Right ventricle myocardium inferior (tissue), 1 donor: ENCODE measurements at regions not wholly inside any gene's neighbourhood (a gene's known extent, or its start where the extent isn't known, plus 50 kb on each side); places are given as distances from the start of the nearest gene placed in this dataset.

Experiments
- ATAC-seq: fragments of 200-7000 bp; cut with Tn5 transposase; one replicate; pipeline ENCODE4 v1.9.1; 2020; ENCODE audit warnings: mild to moderate bottlenecking, moderate library complexity
- DNase-seq: peaks from one replicate; pipeline ENCODE4 v3.0.0; 2021; ENCODE audit errors: missing footprints
- intact Hi-C: fragments of 100-400 bp; cut with DNase I; formaldehyde crosslinking; loops from one replicate; pipeline ENCODE4 v1.11.0; 2022
- donor health status: DM: no; HTN: yes; CAD: no; lungs with severe emphysema.

- DNase-seq (no peak), ATAC-seq (peak; percentile 85)
- intact Hi-C loops: loop anchor here (10.0 kb wide), 1 partner anchor 289 kb away; the partner anchor contains the start of gene RYBP
Observed at GRCh38 chr3:72155391-72156064, 370.6 kb upstream of the PROK2 start.

GRCh38 chr3:72154391-72155335 is 369.7 kb upstream of the PROK2 start:
- DNase-seq: no peak
- no peak for ATAC-seq
- intact Hi-C loops: loop anchor here (10.0 kb wide), 1 partner anchor 290 kb away; the partner anchor contains the start of gene RYBP

DNA sequence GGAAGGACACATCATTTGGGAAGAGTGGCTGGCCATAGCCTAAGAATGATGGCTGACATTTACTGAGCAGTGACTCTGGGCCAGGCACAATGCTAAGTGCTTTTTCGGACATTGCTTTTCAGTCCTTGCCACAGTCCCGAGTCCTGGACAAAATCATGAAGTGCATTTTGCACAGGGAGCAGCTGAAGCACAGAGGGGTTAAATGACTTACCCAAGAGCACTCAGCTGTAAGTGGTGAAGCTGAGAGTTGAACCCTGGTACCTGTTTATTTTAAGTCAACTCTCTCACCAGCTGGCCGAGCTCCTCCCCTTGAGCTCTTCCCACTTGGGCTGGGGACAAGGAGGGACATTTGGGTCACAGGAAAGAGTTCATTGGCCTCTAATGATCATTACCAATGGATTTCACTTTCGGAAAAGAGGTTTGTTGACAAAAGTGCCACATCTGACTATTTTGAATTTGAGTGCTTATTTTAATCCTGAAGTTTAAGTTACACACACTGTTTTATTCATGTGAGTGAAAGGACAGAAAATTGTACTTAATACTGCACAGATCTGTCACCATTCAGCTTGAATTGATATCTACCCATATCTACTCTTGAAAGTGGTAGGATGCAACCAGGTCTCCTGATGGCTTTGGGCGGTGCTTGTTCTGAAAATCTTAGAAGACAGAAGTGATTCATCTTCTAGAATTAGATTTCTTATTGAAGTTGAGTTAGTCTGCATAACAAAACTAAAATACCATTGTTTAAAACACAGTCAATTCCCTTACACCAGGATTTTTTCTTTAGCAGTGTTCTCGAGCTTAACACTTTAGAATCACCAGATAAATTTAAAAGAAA is 368.7 kb upstream of the PROK2 start:
- intact Hi-C loops: loop anchor here (10.0 kb wide), 1 partner anchor 291 kb away; the partner anchor contains the start of gene RYBP
- no peak for ATAC-seq
- DNase-seq: no peak

- DNase-seq (peak; percentile 84), ATAC-seq (peak; percentile 67)
- intact Hi-C loops: loop anchor here (10.0 kb wide), 1 partner anchor 292 kb away; the partner anchor contains the start of gene RYBP
Observed at GRCh38 chr3:72152551-72153476, 367.9 kb upstream of the PROK2 start.

DNA sequence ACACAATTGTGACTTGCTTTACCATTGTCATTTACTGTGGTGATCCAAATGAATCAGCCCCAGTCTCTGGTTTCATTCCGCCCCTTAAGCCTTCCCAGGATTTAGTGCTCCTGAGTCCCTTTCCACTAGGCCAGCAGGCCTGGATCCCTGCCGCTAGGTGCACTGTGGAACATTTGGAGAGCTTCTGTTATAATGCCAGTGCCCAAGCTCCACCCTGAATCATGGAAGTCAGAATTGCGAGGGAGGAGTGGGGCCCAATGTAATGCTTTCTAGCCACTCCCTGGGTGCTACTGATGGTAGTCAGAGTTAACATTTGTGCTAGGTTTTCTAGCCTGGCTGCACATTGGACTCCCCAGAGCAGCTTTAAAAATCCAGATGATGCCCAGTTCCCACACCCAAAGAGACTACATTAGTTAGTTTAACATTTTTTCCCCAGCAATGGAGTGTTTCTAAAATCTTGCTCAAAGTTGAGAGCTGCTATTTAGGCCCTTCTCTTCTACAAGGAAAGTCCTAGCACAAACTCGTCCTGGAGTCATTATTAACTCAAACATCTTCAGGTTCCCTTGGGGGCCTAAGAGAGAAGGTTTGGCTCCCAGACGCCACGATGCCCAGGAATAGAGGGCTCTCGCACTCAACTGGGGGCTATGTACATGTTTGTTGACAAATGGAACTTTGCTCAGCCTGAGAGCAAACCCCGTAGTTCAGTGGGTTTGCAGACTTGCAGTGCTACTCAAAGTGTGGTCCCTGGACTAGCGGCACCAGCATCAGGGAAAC is 366.7 kb upstream of the PROK2 start:
- DNase-seq: no peak
- intact Hi-C loops: loop anchor here (10.0 kb wide), 1 partner anchor 293 kb away; the partner anchor contains the start of gene RYBP
- no peak for ATAC-seq

DNA sequence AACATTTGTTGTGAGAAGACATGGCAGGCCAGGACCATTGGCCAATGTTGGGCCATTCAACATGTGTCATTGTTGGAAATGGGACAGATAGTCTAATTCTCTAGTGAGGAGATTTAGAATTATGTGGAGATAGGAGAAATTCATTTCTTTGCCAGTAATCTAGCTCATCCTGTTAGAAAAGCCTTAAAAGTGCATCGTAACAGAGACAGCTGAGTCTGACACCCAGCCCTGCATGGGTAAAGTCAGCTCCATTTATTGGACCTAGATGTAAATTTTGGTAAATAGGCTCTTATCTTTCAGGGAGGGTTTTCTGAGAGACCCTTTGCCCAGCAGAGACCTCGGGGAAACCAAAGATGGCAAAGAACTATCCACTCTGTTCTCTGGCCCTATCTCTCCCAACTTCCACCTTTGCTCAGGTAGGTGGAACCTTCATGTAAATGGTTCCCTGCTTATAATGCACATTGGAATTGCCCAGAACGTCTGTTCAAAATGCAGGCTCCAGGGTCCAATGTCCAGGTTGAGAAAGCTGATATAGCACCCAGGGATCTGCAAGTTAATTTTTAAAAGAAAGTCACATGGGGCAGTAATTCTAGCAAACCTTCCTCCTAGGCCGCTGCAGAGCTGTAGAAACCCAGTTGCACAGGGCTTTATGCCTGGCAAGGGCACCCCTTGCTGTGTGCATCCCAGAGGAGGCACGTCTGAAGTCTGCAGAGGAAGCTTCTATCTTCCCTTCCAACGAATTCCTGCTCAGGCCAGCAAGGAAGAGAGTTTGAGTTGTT is 365.9 kb upstream of the PROK2 start:
- ATAC-seq (no peak), DNase-seq (no peak)
- intact Hi-C loops: loop anchor here (10.0 kb wide), 1 partner anchor 294 kb away; the partner anchor contains the start of gene RYBP

DNA sequence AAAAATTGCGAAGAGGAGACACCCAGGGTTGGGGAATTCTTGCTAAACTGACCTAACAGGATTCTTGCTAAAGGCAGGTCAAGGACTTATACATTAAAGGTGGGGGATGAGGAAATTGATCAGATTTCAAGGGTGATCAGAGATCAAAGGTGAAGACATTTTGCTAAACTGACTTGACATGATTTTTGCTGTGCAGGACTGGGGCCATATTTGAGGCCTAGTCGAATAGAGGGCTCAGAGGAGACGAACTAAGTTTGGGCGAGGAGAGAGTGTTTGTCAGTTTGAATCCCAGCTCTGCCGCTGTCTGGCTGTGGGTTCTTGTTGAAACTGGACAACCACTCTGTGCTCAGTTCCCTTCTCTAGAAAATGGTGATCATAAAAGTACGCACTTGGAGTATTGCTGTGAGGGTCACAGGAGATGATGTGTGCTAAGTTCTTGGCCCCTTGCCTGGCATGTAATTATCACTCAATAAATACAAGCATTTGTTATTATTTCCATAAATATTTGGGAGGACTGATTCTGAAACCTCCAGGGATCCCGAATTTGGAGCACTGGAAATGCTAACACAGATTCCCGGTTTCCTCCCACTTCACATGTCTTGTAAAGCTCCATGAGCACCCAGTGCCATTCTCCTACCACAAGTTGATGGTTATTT is 364.8 kb upstream of the PROK2 start:
- intact Hi-C loops: loop anchor here (10.0 kb wide), 1 partner anchor 295 kb away; the partner anchor contains the start of gene RYBP
- ATAC-seq: no peak

DNA sequence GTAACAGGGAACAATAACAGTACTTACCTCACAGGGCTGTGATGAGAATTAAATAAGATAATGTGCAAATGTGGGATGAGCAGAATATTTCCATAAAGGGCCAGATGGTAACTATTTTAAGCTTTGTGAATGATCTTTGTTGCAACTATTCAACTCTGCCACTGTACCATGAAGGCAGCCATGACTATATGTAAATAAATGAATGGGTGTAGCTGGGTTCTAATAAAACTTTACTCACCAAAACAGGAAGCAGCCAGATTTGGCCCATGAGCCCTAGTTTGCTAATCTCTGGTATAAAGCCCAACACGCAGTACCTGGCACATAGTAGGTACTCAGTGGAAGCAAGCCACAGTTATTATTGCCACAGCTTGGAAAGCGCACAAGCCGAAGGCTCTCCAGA is 362.7 kb upstream of the PROK2 start:
- ATAC-seq (no peak), DNase-seq (no peak)
- intact Hi-C loops: no loop called here

More for the DNA sequence above, 364.8 kb upstream of the PROK2 start:
- DNase-seq: no peak

DNA sequence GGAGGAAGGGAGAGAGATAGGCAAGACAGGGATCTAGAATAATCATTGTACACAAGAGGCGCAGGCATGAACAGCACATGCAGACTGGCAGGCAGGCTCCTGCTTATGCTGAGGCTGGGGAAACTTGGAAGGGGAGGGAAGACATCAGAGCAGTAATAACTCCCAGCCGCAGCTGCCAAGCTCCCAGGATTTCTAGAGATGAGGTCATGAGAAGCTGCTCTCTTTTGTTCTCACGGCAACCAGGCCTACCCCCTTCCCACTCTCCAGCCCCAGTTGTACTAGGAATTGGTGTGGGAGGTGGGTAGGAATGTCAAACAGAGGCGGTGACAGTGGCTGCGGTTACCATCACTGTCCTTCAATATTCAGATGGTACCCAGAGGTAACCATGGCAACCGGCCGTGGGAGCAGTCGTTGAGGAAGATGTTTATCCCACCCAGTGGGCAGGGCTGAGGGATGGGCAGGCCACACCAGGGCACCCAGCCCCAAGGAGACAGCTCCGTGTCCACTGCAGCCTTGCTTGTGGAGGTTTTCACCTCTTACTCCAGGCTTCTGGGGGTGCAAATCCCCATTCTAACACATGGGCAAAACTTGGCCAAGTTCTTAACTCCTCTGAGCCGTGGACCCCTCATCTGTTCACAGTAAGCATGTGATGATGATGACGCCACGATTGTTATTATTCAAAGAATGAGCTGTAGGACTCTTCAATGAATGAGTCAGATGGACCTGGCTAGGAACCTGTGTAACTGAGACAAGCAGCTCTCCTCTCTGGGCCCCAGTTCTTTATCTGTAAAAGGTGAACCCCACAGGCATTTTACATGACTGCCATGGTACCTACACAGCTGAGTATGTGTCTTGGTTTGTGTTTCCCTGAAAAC is 360.8 kb upstream of the PROK2 start:
- DNase-seq (no peak), ATAC-seq (no peak)
- intact Hi-C loops: no loop called here

DNA sequence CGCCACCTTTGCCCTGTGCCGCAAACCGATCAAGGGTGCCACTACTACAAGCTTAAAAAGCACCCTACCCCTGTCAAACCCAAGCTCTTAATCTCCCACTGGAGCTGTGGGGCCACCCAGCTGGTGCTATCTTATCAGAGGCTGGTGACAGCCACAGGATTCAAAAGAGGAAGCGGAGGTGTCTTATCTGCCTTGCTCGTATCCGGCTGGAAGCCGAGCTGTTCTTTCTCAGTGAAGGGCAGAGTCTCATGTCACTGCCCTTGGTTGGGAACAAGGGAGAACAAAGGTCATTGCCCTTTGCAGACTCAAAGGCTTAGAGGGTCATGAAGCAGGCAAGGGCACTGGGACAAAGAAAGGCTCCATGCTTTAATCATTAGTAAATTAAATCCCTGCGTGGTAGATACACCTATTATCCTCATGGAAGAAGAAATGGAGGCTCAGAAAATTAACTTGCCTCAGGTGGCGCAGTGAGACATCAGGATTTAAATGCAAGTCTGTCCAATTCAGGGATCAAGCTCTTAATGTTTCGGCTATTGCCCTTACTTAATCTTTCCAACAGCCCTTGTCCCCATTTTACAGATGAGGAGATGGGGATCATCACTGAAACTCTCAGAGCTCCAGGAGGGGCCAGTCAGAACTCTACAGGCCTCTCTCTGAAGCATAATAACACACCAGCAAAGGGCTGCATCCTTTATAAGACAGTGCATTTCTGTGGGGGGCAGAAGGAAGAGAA is 360.0 kb upstream of the PROK2 start:
- DNase-seq: no peak
- peak; percentile 82 for ATAC-seq
- intact Hi-C loops: no loop called here

DNA sequence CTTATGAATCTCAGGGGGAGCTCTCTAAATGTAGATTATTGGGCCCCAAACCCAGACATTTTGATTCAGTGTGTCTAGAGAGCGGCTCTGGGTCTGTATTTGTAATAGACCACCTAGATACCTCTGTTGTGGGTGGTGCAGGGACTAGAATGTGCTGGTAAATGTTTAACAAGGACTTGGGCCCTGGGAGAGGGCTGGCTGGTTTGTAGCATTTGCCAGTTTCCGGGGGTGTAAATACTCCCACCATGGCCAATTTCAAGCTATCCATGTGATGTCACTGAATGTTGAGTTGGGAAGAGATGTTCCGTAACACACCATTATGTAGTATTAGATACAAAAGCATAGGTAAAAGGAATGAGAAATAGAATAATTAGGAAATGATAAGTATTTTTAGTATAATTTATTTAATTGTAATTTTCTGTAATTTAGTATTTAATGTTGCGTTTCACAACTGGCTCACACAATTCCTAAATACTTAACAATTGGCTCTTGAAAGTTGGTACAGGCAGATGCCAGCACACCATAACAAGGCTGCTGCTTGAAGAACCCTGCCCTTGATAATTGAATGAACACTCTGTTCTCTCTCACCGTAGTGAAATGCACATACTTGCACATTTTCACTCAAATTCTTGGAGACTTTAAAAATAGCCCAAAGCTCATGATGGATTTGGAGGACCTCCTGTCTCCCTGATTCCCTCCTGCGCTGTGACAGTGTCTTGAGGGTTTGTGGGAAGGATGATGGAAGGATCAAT is 359.2 kb upstream of the PROK2 start:
- DNase-seq (no peak), ATAC-seq (no peak)
- intact Hi-C loops: no loop called here

DNA sequence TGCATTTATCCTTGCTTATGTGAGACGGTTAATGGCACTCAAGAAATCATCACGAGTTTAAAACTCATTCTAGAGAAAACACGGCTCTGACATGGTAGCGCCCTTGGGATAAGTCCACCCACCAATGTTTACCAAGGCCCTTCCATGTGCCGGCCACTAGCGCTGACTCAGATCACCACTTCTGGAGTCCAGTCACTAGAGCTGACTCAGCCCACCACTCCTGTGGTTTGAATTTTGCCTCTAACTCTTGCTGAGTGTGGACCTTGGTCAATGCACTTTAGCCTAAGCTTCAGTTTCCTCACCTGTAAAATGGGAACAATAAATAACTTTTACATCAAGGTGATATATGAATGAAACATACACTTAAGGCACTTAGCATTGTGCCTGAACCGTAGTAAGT is 358.4 kb upstream of the PROK2 start:
- no peak for DNase-seq
- no peak for ATAC-seq
- intact Hi-C loops: no loop called here

DNA sequence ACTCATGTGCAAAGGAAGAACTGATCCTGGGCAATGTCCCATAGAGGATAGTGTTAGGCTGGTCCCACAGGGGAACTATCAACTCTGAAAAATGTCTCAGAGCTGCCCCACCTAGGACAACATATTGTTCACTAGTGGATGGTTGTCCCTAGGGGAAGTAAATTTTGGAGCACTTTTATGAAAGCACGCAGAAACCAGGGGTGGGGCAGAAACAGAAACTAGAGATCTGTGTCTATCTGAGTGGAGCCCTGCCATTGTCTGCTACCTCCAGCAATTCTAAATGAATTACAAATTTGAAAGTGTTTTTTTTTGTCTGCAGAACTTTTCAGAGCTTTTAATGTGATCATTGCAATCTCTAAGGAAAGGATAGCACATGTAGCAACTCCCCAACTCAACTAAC is 357.1 kb upstream of the PROK2 start:
- intact Hi-C loops: no loop called here
- ATAC-seq (no peak), DNase-seq (no peak)

GRCh38 chr3:72141264-72141663 is 356.3 kb upstream of the PROK2 start:
- DNase-seq (no peak), ATAC-seq (no peak)
- intact Hi-C loops: no loop called here
